Colonic mucosa (tissue), 4 donors: ENCODE measurements at regions not wholly inside any gene's neighbourhood (a gene's known extent, or its start where the extent isn't known, plus 50 kb on each side); places are given as distances from the start of the nearest gene placed in this dataset.

Source experiments
- DNase-seq: peaks from one replicate; pipeline ENCODE4 v3.0.0-alpha.2; 2020
- H3K27ac ChIP-seq: fragments of 200-600 bp; one replicate; pipeline ENCODE4 v1.8.0; 2021
- H3K27me3 ChIP-seq: fragments of 200-600 bp; one replicate; pipeline ENCODE4 v1.8.0; 2021
- H3K36me3 ChIP-seq: fragments of 200-600 bp; one replicate; pipeline ENCODE4 v1.8.0; 2021
- H3K4me1 ChIP-seq: fragments of 200-600 bp; one replicate; pipeline ENCODE4 v1.8.0; 2021; ENCODE audit warnings: mild to moderate bottlenecking
- H3K4me3 ChIP-seq: fragments of 200-600 bp; one replicate; pipeline ENCODE4 v1.8.0; 2021
- H3K9ac ChIP-seq, 2 donors: one replicate each; pipeline ENCODE4 v1.7.0; 2013; ENCODE audit warnings: control low read depth in 2 of 2, low read depth in 2 of 2, low read length in 2 of 2
- H3K9me3 ChIP-seq: fragments of 200-600 bp; one replicate; pipeline ENCODE4 v1.8.0; 2021
- CTCF ChIP-seq: fragments of 200-600 bp; IDR thresholded peaks from one replicate; pipeline ENCODE4 v1.8.0; 2022; ENCODE audit warnings: antibody characterized with exemption, mild to moderate bottlenecking
- intact Hi-C: fragments of 100-400 bp; cut with DNase I; formaldehyde crosslinking; loops from one replicate; pipeline ENCODE4 v1.14.1; 2022
- donor health status: healthy.
- donor health status: DM: no; HTN: no; CAD: no.
- donor health status: DM: no; HTN: no; CAD: no.

- intact Hi-C loops: no loop called here
- TF ChIP-seq CTCF: no peak
These were observed 1029.8 kb downstream of the DIAPH3 start for GRCh38 chr13:59133903-59134302.

GRCh38 chr13:59144700-59145099 lies 1019.0 kb downstream of the DIAPH3 start:
- Histone ChIP-seq H3K9me3 (no peaks in the 10 kb centered on the region), H3K4me3 (no peak overlapping the region), H3K27ac (no peak overlapping the region), H3K36me3 (no peaks in the 10 kb centered on the region), H3K4me1 (no peaks in the 10 kb centered on the region), H3K27me3 (no peaks in the 10 kb centered on the region), H3K9ac (no peak overlapping the region)
- no peak for TF ChIP-seq CTCF
- DNase-seq: no peak
- intact Hi-C loops: no loop called here

More at GRCh38 chr13:59133903-59134302, 1029.8 kb downstream of the DIAPH3 start:
- DNase-seq: no peak
- Histone ChIP-seq H3K27me3 (no peaks in the 10 kb centered on the region), H3K9me3 (no peaks in the 10 kb centered on the region), H3K27ac (no peak overlapping the region), H3K4me3 (no peak overlapping the region), H3K4me1 (no peaks in the 10 kb centered on the region), H3K9ac (no peak overlapping the region), H3K36me3 (no peaks in the 10 kb centered on the region)

GRCh38 chr13:59145381-59145780 lies 1018.3 kb downstream of the DIAPH3 start:
- no peaks in the 10 kb centered on the region for H3K4me1 ChIP-seq
- no peak overlapping the region for H3K27ac ChIP-seq
- no peaks in the 10 kb centered on the region for H3K36me3 ChIP-seq
- DNase-seq: no peak
- no peak for TF ChIP-seq CTCF
- no peak overlapping the region for H3K9ac ChIP-seq
- H3K27me3 ChIP-seq: no peaks in the 10 kb centered on the region
- no peak overlapping the region for H3K4me3 ChIP-seq
- intact Hi-C loops: no loop called here
- H3K9me3 ChIP-seq: no peaks in the 10 kb centered on the region

GRCh38 chr13:59157181-59157580 lies 1006.5 kb downstream of the DIAPH3 start:
- H3K9me3 ChIP-seq: no peaks in the 10 kb centered on the region
- intact Hi-C loops: no loop called here
- TF ChIP-seq CTCF: no peak

GRCh38 chr13:59166174-59166573 lies 997.6 kb downstream of the DIAPH3 start:
- Histone ChIP-seq H3K27me3 (no peaks in the 10 kb centered on the region), H3K27ac (no peak overlapping the region), H3K9me3 (no peaks in the 10 kb centered on the region), H3K9ac (no peak overlapping the region), H3K4me3 (no peak overlapping the region), H3K4me1 (no peaks in the 10 kb centered on the region), H3K36me3 (no peaks in the 10 kb centered on the region)
- no peak for TF ChIP-seq CTCF
- intact Hi-C loops: no loop called here
- DNase-seq: no peak

More at GRCh38 chr13:59157181-59157580, 1006.5 kb downstream of the DIAPH3 start:
- H3K9ac ChIP-seq: no peak overlapping the region
- no peak overlapping the region for H3K4me3 ChIP-seq
- H3K27me3 ChIP-seq: no peaks in the 10 kb centered on the region
- no peaks in the 10 kb centered on the region for H3K4me1 ChIP-seq
- no peaks in the 10 kb centered on the region for H3K36me3 ChIP-seq
- no peak overlapping the region for H3K27ac ChIP-seq
- DNase-seq: no peak

GRCh38 chr13:59172076-59172475 lies 991.7 kb downstream of the DIAPH3 start:
- DNase-seq: no peak
- Histone ChIP-seq H3K9ac (no peak overlapping the region), H3K9me3 (no peaks in the 10 kb centered on the region), H3K36me3 (no peaks in the 10 kb centered on the region), H3K4me1 (no peaks in the 10 kb centered on the region), H3K4me3 (no peak overlapping the region), H3K27ac (no peak overlapping the region), H3K27me3 (no peaks in the 10 kb centered on the region)
- intact Hi-C loops: no loop called here
- no peak for TF ChIP-seq CTCF
